ENCODE measurements at regions not wholly inside any gene's neighbourhood (a gene's known extent, or its start where the extent isn't known, plus 50 kb on each side); places are given as distances from the start of the nearest gene placed in this dataset.

GRCh38 chr16:50916040-50916439 is 174.2 kb downstream of the CYLD start:
- TF ChIP-seq CTCF (IDR thresholded peaks at IDR 0.05): no peak

GRCh38 chr16:50915120-50915519 is 173.2 kb downstream of the CYLD start:
- TF ChIP-seq CTCF (IDR thresholded peaks at IDR 0.05): no peak

- no peak for TF ChIP-seq CTCF (IDR thresholded peaks at IDR 0.05)
Observed at GRCh38 chr16:50910736-50911100, 168.8 kb downstream of the CYLD start.

- TF ChIP-seq CTCF (IDR thresholded peaks at IDR 0.05): no peak
Observed at GRCh38 chr16:50909831-50910735, 168.2 kb downstream of the CYLD start.

- no peak for TF ChIP-seq CTCF (IDR thresholded peaks at IDR 0.05)
Observed at GRCh38 chr16:50908468-50908867, 166.6 kb downstream of the CYLD start.

- no peak for TF ChIP-seq CTCF (IDR thresholded peaks at IDR 0.05)
Observed at GRCh38 chr16:50906454-50906853, 164.6 kb downstream of the CYLD start.

GRCh38 chr16:50902457-50902856 is 160.6 kb downstream of the CYLD start:
- TF ChIP-seq CTCF (IDR thresholded peaks at IDR 0.05): no peak

Measured in LNCAP (cell line).